Naive thymus-derived CD8-positive, alpha-beta T cell (primary cell): ENCODE measurements at regions not wholly inside any gene's neighbourhood (a gene's known extent, or its start where the extent isn't known, plus 50 kb on each side); places are given as distances from the start of the nearest gene placed in this dataset.
A peak's percentile ranks its signal among the peaks of the same experiment; 100 is the strongest.

Source experiments
- ATAC-seq, 2 donors: fragments of 150-1000 bp; cut with Tn5 transposase in 1 of 2; sonication (Bioruptor Pico), chemical (Tn5 transposase) in 1 of 2; 1 replicate in 1 of 2; 2 replicates in 1 of 2; pipeline ENCODE4 v1.10.0; 2021; ENCODE audit warnings: mild to moderate bottlenecking in 2 of 2, moderate library complexity in 2 of 2
- POLR2A ChIA-PET: fragments of 350-600 bp; sonication (Branson Sonifier 250); formaldehyde crosslinking; loops from one replicate; lab custom pipeline; 2021; ENCODE audit warnings: antibody characterized with exemption; lab: Charles Lee
- DNase-seq, 10 donors: peaks; one replicate each; pipeline versions ENCODE4 v3.0.0 to v3.0.0-alpha.2; 2020 to 2022
- H3K27ac Mint-ChIP-seq, 10 donors: one replicate each; pipeline ENCODE4 v1.8.0; 2020 to 2022; ENCODE audit warnings: mild to moderate bottlenecking in 10 of 10, mixed read lengths in 10 of 10, moderate library complexity in 4 of 10, inconsistent platforms in 1 of 10
- H3K27me3 Mint-ChIP-seq, 5 donors: one replicate each; pipeline ENCODE4 v1.8.0; 2021 to 2022; ENCODE audit warnings: mixed read lengths in 5 of 5
- H3K36me3 Mint-ChIP-seq, 3 donors: one replicate each; pipeline ENCODE4 v1.8.0; 2020 to 2022; ENCODE audit warnings: mixed read lengths in 3 of 3, mild to moderate bottlenecking in 2 of 3, inconsistent platforms in 1 of 3
- H3K4me1 Mint-ChIP-seq, 4 donors: one replicate each; pipeline ENCODE4 v1.8.0; 2021 to 2022; ENCODE audit warnings: mixed read lengths in 4 of 4
- H3K4me3 Mint-ChIP-seq, 10 donors: one replicate each; pipeline ENCODE4 v1.8.0; 2020 to 2022; ENCODE audit warnings: mild to moderate bottlenecking in 10 of 10, mixed read lengths in 10 of 10, moderate library complexity in 6 of 10, inconsistent platforms in 1 of 10
- H3K9me3 Mint-ChIP-seq, 9 donors: one replicate each; pipeline ENCODE4 v1.8.0; 2020 to 2022; ENCODE audit warnings: mixed read lengths in 9 of 9, mild to moderate bottlenecking in 3 of 9, inconsistent platforms in 1 of 9, moderate library complexity in 1 of 9

- DNase-seq (no peak), ATAC-seq (no peak)
- H3K27ac Mint-ChIP-seq = no peak overlapping the region
- H3K9me3 Mint-ChIP-seq = no peaks in the 10 kb centered on the region
- peaks cover 0 to 4% (median 3%) of the 10 kb centered on the region in 5 donors for H3K27me3 Mint-ChIP-seq
- POLR2A ChIA-PET = interaction anchor here (0.7 kb wide), 1 partner anchor 209 kb away, joined by 6 read pairs; no protein-coding TSS in a partner anchor
- peaks cover 0 to 3% (median 1%) of the 10 kb centered on the region in 4 donors for H3K4me1 Mint-ChIP-seq
- no peaks in the 10 kb centered on the region for H3K36me3 Mint-ChIP-seq
- H3K4me3 Mint-ChIP-seq = no peak overlapping the region
Observed at GRCh38 chr13:50203256-50203941, 188.2 kb downstream of the KCNRG start.

DNA sequence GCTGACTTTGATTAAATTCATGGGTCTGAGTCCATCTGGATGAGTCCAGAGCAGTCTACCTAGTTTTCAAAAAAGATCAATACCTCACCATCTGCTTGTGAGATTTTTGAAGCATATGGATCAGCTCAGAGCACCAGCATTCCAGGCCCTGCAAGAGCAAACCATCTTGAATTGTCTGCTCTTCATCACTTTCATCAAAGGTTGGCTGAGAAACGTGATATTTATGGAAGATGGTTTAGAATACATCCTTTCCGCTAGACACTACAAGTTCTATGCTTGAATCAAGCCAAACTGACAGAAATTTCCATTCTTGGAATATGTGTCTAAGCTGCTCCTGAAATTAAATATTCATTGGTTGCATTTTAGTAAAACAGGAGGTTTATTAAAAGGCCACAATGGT lies 190.3 kb downstream of the KCNRG start:
- DNase-seq (no peak), ATAC-seq (no peak)
- Mint-ChIP-seq H3K27me3 (peaks cover 1 to 12% (median 8%) of the 10 kb centered on the region in 5 donors), H3K4me3 (no peak overlapping the region), H3K36me3 (peaks cover 0 to 1% (median 0%) of the 10 kb centered on the region in 3 donors), H3K9me3 (no peaks in the 10 kb centered on the region), H3K27ac (no peak overlapping the region), H3K4me1 (peaks cover 0 to 11% (median 4%) of the 10 kb centered on the region in 4 donors)
- POLR2A ChIA-PET = no interaction called here

GRCh38 chr13:50208826-50209335 lies 193.6 kb downstream of the KCNRG start:
- Mint-ChIP-seq H3K27ac (no peak overlapping the region), H3K27me3 (peaks cover 1 to 12% (median 4%) of the 10 kb centered on the region in 5 donors), H3K4me3 (peak overlapping the region in 1 of 10 donors; percentile 42), H3K4me1 (peaks cover 0 to 11% (median 2%) of the 10 kb centered on the region in 4 donors), H3K36me3 (peaks cover 0 to 24% (median 11%) of the 10 kb centered on the region in 3 donors), H3K9me3 (peaks cover 2 to 18% (median 10%) of the 10 kb centered on the region in 9 donors)
- ATAC-seq = no peak
- POLR2A ChIA-PET = no interaction called here
- DNase-seq = no peak

DNA sequence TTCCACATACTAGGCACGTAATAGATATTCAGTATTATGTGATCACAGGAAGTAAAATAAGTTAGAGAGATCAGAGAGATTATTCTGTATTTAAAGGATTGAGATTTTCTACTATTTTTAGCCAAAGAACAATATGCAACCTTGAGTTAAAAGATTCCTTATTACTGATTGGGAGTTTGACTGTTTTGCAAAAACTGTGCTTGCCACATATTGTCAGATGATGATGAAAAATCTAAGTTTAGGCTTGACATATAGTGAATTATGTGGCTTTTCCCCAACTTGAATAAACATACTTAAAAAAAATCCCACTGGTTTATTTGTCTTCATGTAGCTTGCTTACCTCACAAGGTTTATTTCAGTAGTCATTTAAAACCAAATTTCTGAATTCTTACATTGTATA lies 194.4 kb downstream of the KCNRG start:
- Mint-ChIP-seq H3K4me1 (peaks cover 2 to 15% (median 4%) of the 10 kb centered on the region in 4 donors), H3K9me3 (peaks cover 2 to 25% (median 13%) of the 10 kb centered on the region in 9 donors), H3K4me3 (no peak overlapping the region), H3K27me3 (peaks cover 1 to 12% (median 4%) of the 10 kb centered on the region in 5 donors), H3K27ac (no peak overlapping the region), H3K36me3 (peaks cover 0 to 24% (median 11%) of the 10 kb centered on the region in 3 donors)
- ATAC-seq (no peak), DNase-seq (no peak)
- POLR2A ChIA-PET = no interaction called here

DNA sequence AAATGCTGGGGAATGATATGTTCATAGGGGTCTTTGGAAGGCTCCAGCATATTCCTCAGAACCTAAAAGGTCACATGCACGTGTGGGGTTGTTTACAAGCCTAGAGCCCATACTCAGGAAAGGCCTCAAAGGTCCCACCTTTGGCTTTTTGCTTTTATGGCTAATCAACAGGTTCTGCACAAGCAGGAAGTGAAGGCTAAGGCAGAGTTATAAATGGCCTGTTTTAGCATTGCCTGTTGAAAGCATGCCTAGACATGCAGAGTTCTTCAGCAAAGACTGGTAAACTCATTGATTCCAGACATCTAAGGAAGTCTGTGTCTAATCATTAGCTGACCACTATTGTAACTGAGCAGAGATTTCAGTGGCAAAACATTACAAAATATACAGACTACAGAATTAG lies 198.3 kb downstream of the KCNRG start:
- Mint-ChIP-seq H3K27me3 (peaks cover 1 to 7% (median 4%) of the 10 kb centered on the region in 5 donors), H3K36me3 (peaks cover 0 to 24% (median 16%) of the 10 kb centered on the region in 3 donors), H3K9me3 (peaks cover 5 to 37% (median 18%) of the 10 kb centered on the region in 9 donors), H3K4me1 (peaks cover under 1 to 18% (median 4%) of the 10 kb centered on the region in 4 donors), H3K4me3 (no peak overlapping the region), H3K27ac (no peak overlapping the region)
- DNase-seq (no peak), ATAC-seq (no peak)
- POLR2A ChIA-PET = no interaction called here

DNA sequence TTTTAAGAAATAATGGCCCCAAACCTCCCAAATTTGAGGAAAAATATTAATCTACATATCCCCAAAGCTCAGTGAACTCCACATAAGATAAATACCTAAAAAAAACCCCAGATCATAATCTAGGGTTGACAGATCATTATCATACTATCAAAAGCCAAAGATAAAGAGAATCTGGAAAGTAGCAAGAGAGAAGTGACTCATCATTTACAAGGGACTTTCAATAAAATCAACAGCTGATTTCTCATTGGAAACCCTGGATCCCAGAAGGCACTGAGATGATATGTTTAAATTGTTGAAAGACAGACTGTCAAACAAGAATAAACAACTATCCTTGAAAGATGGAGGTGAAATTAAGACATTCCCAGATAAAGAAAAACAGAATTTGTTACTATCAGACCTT lies 199.3 kb downstream of the KCNRG start:
- Mint-ChIP-seq H3K4me3 (no peak overlapping the region), H3K9me3 (peaks cover 5 to 37% (median 18%) of the 10 kb centered on the region in 9 donors)

GRCh38 chr13:50215399-50215798 lies 200.2 kb downstream of the KCNRG start:
- POLR2A ChIA-PET = no interaction called here

More for the DNA sequence above, 199.3 kb downstream of the KCNRG start:
- Mint-ChIP-seq H3K4me1 (peaks cover 0 to 11% (median 3%) of the 10 kb centered on the region in 4 donors), H3K36me3 (peaks cover 0 to 24% (median 16%) of the 10 kb centered on the region in 3 donors), H3K27ac (peak overlapping the region in 1 of 10 donors; percentile 30), H3K27me3 (no peaks in the 10 kb centered on the region)
- no peak for DNase-seq
- no peak for ATAC-seq
- POLR2A ChIA-PET = no interaction called here

GRCh38 chr13:50219743-50220142 lies 204.5 kb downstream of the KCNRG start:
- H3K4me3 Mint-ChIP-seq = no peak overlapping the region
- no peak overlapping the region for H3K27ac Mint-ChIP-seq
- H3K9me3 Mint-ChIP-seq = peaks cover 0 to 14% (median 8%) of the 10 kb centered on the region in 9 donors
- peaks cover 0 to 5% (median 0%) of the 10 kb centered on the region in 5 donors for H3K27me3 Mint-ChIP-seq
- ATAC-seq (no peak), DNase-seq (no peak)
- POLR2A ChIA-PET = no interaction called here
- H3K4me1 Mint-ChIP-seq = peaks cover 0 to 17% (median 0%) of the 10 kb centered on the region in 4 donors
- H3K36me3 Mint-ChIP-seq = peaks cover 0 to 5% (median 0%) of the 10 kb centered on the region in 3 donors

More at GRCh38 chr13:50215399-50215798, 200.2 kb downstream of the KCNRG start:
- H3K27me3 Mint-ChIP-seq = peaks cover 0 to 2% (median 0%) of the 10 kb centered on the region in 5 donors
- peaks cover 5 to 37% (median 18%) of the 10 kb centered on the region in 9 donors for H3K9me3 Mint-ChIP-seq
- peaks cover 0 to 11% (median 3%) of the 10 kb centered on the region in 4 donors for H3K4me1 Mint-ChIP-seq
- no peak overlapping the region for H3K4me3 Mint-ChIP-seq
- ATAC-seq = no peak
- no peak for DNase-seq
- H3K27ac Mint-ChIP-seq = no peak overlapping the region
- peaks cover 0 to 24% (median 16%) of the 10 kb centered on the region in 3 donors for H3K36me3 Mint-ChIP-seq

- peaks cover 0 to 13% (median 0%) of the 10 kb centered on the region in 4 donors for H3K4me1 Mint-ChIP-seq
- peaks cover 0 to 5% (median 0%) of the 10 kb centered on the region in 3 donors for H3K36me3 Mint-ChIP-seq
- ATAC-seq (no peak), DNase-seq (no peak)
- H3K27ac Mint-ChIP-seq = no peak overlapping the region
- H3K9me3 Mint-ChIP-seq = peaks cover 0 to 14% (median 7%) of the 10 kb centered on the region in 9 donors
- H3K4me3 Mint-ChIP-seq = no peak overlapping the region
- POLR2A ChIA-PET = no interaction called here
- peaks cover 0 to 5% (median 0%) of the 10 kb centered on the region in 5 donors for H3K27me3 Mint-ChIP-seq
Observed at GRCh38 chr13:50220938-50221337, 205.7 kb downstream of the KCNRG start.

GRCh38 chr13:50222569-50223332 lies 207.5 kb downstream of the KCNRG start:
- peaks cover 0 to 5% (median 0%) of the 10 kb centered on the region in 5 donors for H3K27me3 Mint-ChIP-seq
- H3K4me1 Mint-ChIP-seq = peaks cover 0 to 22% (median 0%) of the 10 kb centered on the region in 4 donors
- POLR2A ChIA-PET = interaction anchor here (0.5 kb wide), 1 partner anchor 12 kb away, joined by 4 read pairs; no protein-coding TSS in a partner anchor
- peaks cover 0 to 2% (median 0%) of the 10 kb centered on the region in 9 donors for H3K9me3 Mint-ChIP-seq
- ATAC-seq = no peak
- H3K36me3 Mint-ChIP-seq = no peaks in the 10 kb centered on the region
- DNase-seq = no peak
- peak overlapping the region in 2 of 10 donors; percentile 16 to 74 for H3K4me3 Mint-ChIP-seq
- peak overlapping the region in 2 of 10 donors; percentile 7 to 52 for H3K27ac Mint-ChIP-seq

DNA sequence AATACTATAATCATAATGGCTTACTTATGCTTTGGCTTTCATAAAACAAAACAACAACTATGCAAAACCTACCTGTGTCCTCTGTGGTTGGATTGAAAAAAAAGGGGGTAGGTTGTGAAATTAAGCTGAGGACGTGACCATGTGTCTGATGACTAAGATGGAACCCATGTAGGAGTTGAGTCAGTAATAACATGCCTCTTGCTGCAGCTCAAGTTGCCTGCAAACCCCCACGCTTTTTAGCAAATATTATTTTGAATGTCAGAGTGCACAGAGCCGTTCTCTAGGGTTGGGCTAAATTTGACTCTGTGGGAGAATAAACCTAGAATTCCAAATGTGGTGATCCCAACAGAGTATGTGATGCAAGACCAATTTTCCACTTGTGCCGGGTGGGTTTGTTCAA lies 209.3 kb downstream of the KCNRG start:
- Mint-ChIP-seq H3K4me1 (peaks cover 0 to 22% (median 0%) of the 10 kb centered on the region in 4 donors), H3K36me3 (no peaks in the 10 kb centered on the region), H3K27me3 (peaks cover 0 to 5% (median 0%) of the 10 kb centered on the region in 5 donors), H3K9me3 (no peaks in the 10 kb centered on the region), H3K4me3 (no peak overlapping the region), H3K27ac (no peak overlapping the region)
- ATAC-seq (no peak), DNase-seq (no peak)
- POLR2A ChIA-PET = no interaction called here
